Fibroblast of pulmonary artery (primary cell): ENCODE measurements at regions not wholly inside any gene's neighbourhood (a gene's known extent, or its start where the extent isn't known, plus 50 kb on each side); places are given as distances from the start of the nearest gene placed in this dataset.

Experiments used
- DNase-seq: peaks from one replicate; pipeline ENCODE4 v3.0.0-alpha.2; 2010; ENCODE audit warnings: low read depth
- H3K4me3 ChIP-seq: replicated peaks from 2 replicates; pipeline ENCODE4 v1.5.1; 2011; ENCODE audit warnings: low read depth, mild to moderate bottlenecking, control low read depth, low read length, moderate library complexity
- CTCF ChIP-seq: IDR thresholded peaks from 2 replicates; pipeline ENCODE4 v1.5.1; 2011; ENCODE audit warnings: mild to moderate bottlenecking, control low read depth, low read length, inconsistent platforms; ENCODE audit errors: missing control alignments

DNA sequence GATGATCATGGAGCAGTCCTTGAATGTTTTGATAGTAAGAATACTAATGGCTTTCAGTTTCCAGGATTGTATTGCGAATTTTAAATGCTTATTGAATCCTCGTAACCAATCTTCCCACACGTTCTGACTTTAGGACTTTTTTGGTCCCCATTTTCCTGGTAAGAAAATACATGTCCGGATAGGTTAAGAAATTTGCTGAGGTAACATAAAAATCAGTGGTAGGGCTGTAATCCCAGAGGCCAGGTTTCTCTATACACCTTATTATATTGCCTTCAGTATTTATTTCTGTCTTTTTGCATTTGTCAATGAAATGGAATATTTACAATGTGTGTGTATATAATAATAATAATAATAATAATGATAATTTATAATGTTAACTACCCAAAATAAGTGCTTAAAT, 603.2 kb downstream of the TMEM182 start:
- DNase-seq: no peak
- no peak for TF ChIP-seq CTCF
- H3K4me3 ChIP-seq: no peak overlapping the region

DNA sequence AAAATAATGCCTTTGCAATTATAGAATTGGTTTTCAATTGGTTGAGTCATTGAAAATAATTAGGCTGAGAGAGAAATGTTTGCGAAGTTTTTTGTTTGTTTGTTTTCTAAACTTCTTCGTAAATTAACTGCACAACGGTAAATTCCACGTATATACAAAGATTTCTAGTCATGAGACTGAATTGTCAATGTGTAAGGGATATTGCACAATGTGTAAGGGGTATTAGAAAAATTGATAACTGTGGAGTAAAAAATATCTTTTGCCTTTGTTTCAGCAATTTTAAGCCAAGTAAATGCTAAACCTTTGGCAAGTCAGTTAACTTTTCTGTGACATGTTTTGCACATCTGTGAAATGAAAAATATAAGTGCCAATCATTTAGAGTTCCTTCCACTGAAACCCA, 606.0 kb downstream of the TMEM182 start:
- H3K4me3 ChIP-seq: no peak overlapping the region
- TF ChIP-seq CTCF: no peak
- DNase-seq: no peak

DNA sequence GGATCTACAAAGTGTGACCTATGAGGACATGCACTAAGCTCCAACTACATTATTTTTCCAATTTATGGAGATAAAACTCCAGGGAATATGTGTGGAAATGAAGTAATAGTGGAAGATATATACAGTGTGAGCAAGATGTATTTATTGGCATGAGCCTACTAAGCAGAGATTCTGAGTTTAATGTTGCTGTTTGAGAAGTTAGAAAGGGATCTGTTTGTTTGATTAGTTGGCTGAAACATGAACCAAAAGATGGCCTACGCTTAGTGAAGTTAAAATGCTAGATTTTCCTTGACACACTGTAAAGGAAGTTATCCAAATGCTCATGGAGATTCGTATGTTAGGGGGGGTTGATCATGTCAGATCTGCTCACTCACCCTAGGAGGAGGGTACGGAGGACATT, 621.7 kb downstream of the TMEM182 start:
- no peak for DNase-seq

DNA sequence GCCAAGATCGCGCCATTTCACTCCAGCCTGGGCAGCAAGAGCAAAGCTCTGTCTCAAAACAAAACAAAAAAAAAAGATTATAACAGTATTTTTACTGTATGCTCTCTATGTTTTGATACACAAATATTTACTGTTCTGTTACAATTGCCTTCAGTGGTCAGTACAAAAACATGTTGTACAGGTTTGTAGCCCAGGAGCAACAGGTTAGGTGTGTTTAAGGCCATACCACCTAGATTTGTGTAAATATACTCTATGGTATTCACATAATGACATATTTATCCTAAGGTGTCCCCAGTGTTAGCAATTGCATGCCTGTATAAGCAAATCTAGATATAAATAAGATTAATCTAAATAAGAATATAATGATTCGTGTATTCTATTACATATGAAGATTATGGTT, 625.0 kb downstream of the TMEM182 start:
- no peak for DNase-seq
- no peak overlapping the region for H3K4me3 ChIP-seq
- TF ChIP-seq CTCF: no peak

More for the DNA sequence above, 621.7 kb downstream of the TMEM182 start:
- no peak for TF ChIP-seq CTCF
- no peak overlapping the region for H3K4me3 ChIP-seq

GRCh38 chr2:103387888-103388287, 626.1 kb downstream of the TMEM182 start:
- no peak overlapping the region for H3K4me3 ChIP-seq
- DNase-seq: no peak
- TF ChIP-seq CTCF: no peak

GRCh38 chr2:103396152-103396551, 634.3 kb downstream of the TMEM182 start:
- no peak for DNase-seq
- no peak overlapping the region for H3K4me3 ChIP-seq
- no peak for TF ChIP-seq CTCF

DNA sequence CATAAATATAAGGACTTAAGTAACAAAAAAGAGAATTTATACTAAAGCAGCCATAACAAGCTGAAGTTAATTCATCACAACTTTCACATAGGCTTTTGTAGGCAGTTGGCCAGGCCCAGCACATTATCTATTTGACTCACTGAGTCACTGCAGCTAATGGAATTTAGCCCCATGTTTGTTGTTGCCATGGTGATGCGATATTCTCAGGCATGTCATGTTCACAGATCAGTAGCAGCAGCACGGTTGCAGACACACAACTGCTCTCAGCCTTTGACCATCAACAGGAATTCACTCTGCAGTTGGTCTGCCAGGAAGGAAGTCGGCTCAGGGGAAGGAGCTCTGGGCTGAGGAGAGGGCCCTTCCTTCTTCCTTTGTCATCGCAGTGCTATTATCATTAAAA, 639.8 kb downstream of the TMEM182 start:
- TF ChIP-seq CTCF: no peak
- no peak overlapping the region for H3K4me3 ChIP-seq
- peak; percentile 71 for DNase-seq
